ENCODE measurements at regions not wholly inside any gene's neighbourhood (a gene's known extent, or its start where the extent isn't known, plus 50 kb on each side); places are given as distances from the start of the nearest gene placed in this dataset.

DNA sequence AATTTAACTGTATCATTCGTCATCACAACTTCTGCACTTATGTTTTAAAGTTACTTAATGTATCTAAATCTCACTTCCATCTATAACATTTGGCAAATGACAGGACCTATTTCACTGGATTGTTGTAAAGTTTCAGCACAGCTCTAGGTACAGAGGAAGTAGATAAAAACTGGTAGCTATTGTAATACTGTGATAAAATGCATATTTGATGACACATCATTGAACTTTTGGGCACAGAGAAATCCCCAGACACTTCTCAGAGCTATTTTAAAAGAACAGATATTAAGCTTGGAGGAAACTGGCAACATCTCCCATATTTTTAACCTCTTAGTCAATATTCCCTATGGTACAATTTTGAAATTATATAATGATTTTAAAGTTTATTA lies 138.7 kb downstream of the RFPL4B start:
- TF ChIP-seq, protein P1, sequence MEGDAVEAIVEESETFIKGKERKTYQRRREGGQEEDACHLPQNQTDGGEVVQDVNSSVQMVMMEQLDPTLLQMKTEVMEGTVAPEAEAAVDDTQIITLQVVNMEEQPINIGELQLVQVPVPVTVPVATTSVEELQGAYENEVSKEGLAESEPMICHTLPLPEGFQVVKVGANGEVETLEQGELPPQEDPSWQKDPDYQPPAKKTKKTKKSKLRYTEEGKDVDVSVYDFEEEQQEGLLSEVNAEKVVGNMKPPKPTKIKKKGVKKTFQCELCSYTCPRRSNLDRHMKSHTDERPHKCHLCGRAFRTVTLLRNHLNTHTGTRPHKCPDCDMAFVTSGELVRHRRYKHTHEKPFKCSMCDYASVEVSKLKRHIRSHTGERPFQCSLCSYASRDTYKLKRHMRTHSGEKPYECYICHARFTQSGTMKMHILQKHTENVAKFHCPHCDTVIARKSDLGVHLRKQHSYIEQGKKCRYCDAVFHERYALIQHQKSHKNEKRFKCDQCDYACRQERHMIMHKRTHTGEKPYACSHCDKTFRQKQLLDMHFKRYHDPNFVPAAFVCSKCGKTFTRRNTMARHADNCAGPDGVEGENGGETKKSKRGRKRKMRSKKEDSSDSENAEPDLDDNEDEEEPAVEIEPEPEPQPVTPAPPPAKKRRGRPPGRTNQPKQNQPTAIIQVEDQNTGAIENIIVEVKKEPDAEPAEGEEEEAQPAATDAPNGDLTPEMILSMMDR (IDR thresholded peaks at IDR 0.05), result no peak
- TF ChIP-seq POLR2A (IDR thresholded peaks at IDR 0.05), result no peak

Data from esophagus squamous epithelium (tissue), 4 donors.